ENCODE measurements at regions not wholly inside any gene's neighbourhood (a gene's known extent, or its start where the extent isn't known, plus 50 kb on each side); places are given as distances from the start of the nearest gene placed in this dataset.

DNA sequence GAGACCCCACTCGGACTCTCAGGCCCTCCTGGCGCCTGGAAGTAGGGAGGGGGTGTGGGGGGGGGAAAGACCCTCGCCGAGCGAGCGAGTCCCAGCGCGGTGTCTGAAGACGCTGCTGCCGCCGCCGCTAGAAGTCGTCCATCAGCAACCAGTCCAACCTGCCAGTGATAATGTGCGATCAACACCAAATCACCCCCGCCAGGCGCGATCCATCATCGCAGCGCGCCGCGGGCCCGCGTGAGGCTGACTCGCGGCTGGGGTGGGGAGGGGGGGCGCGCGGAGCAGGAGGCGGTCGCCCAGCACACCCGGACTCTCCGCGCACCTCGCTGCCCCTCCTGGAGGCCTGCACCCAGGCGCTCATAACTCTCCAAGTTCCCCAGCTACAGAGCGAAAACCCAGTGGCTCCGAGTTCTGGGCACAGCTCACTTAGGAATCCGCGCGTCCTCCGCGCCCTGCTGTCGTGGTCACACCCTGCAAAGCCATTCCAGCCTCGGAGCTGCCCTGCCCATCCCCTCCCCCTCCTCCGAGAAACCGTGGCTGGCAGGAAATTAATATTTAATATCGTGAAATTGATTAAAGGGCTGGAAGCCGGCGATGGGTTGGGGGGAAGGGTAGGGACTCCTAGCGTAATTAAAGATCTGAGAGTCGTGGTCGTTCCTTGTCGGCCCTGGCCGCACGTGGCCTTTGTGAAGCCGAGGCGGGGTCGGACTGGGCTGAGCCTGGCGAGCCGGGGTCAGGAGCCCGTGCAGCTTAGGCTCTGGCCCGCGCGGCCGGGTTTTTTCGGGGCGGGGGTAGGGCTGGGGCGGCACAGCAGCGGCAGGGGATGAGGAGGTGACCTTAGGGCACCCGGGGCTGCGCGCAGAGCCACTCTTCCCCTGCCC, 58.1 kb upstream of the BCOR start:
- TF ChIP-seq, protein P1, sequence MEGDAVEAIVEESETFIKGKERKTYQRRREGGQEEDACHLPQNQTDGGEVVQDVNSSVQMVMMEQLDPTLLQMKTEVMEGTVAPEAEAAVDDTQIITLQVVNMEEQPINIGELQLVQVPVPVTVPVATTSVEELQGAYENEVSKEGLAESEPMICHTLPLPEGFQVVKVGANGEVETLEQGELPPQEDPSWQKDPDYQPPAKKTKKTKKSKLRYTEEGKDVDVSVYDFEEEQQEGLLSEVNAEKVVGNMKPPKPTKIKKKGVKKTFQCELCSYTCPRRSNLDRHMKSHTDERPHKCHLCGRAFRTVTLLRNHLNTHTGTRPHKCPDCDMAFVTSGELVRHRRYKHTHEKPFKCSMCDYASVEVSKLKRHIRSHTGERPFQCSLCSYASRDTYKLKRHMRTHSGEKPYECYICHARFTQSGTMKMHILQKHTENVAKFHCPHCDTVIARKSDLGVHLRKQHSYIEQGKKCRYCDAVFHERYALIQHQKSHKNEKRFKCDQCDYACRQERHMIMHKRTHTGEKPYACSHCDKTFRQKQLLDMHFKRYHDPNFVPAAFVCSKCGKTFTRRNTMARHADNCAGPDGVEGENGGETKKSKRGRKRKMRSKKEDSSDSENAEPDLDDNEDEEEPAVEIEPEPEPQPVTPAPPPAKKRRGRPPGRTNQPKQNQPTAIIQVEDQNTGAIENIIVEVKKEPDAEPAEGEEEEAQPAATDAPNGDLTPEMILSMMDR (IDR thresholded peaks at IDR 0.05), result no peak
- no peak for TF ChIP-seq POLR2A (IDR thresholded peaks at IDR 0.05)

Measured in uterus (tissue), 2 donors.